Suppressor macrophage treated with lipopolysaccharide for 4 hours (primary cell): ENCODE measurements at regions not wholly inside any gene's neighbourhood (a gene's known extent, or its start where the extent isn't known, plus 50 kb on each side); places are given as distances from the start of the nearest gene placed in this dataset.
"Not testable (repeated sequence)": the region's sequence is repeated elsewhere in the genome, so short reads cannot be mapped to it uniquely, and the experiment has no call there.

ENCODE experiments used
- DNase-seq: peaks from one replicate; pipeline ENCODE4 v3.0.0-alpha.2; 2020

GRCh38 chr1:182192215-182192614, 130.7 kb upstream of the ZNF648 start:
- no peak for DNase-seq

GRCh38 chr1:182191381-182192115, 130.0 kb upstream of the ZNF648 start:
- DNase-seq: no peak

GRCh38 chr1:182189535-182190066, 128.1 kb upstream of the ZNF648 start:
- no peak for DNase-seq

- DNase-seq: no peak
Observed at GRCh38 chr1:182186757-182187146, 125.2 kb upstream of the ZNF648 start.

- DNase-seq: no peak
Observed at GRCh38 chr1:182185842-182186756, 124.6 kb upstream of the ZNF648 start.

- peak; percentile 67 for DNase-seq
Observed at GRCh38 chr1:182185136-182185535, 123.6 kb upstream of the ZNF648 start.

GRCh38 chr1:182183606-182184005, 122.1 kb upstream of the ZNF648 start:
- DNase-seq: no peak

- no peak for DNase-seq
Observed at GRCh38 chr1:182182311-182182710, 120.8 kb upstream of the ZNF648 start.

GRCh38 chr1:182181167-182181572, 119.7 kb upstream of the ZNF648 start:
- DNase-seq: no peak

- DNase-seq: peak; percentile 92
Observed at GRCh38 chr1:182175361-182175931, 113.9 kb upstream of the ZNF648 start.

- DNase-seq: no peak
Observed at GRCh38 chr1:182174513-182174855, 113.0 kb upstream of the ZNF648 start.

GRCh38 chr1:182173808-182174512, 112.4 kb upstream of the ZNF648 start:
- no peak for DNase-seq

- no peak for DNase-seq
Observed at GRCh38 chr1:182172699-182173098, 111.2 kb upstream of the ZNF648 start.

- peak; percentile 89 for DNase-seq
Observed at GRCh38 chr1:182170891-182171461, 109.5 kb upstream of the ZNF648 start.

- peak; percentile 69 for DNase-seq
Observed at GRCh38 chr1:182169203-182169602, 107.7 kb upstream of the ZNF648 start.

GRCh38 chr1:182166750-182167149, 105.2 kb upstream of the ZNF648 start:
- no peak for DNase-seq

- no peak for DNase-seq
Observed at GRCh38 chr1:182166321-182166720, 104.8 kb upstream of the ZNF648 start.

- DNase-seq: no peak
Observed at GRCh38 chr1:182164273-182164672, 102.8 kb upstream of the ZNF648 start.

- no peak for DNase-seq
Observed at GRCh38 chr1:182163821-182164223, 102.3 kb upstream of the ZNF648 start.

GRCh38 chr1:182159443-182159842, 97.9 kb upstream of the ZNF648 start:
- DNase-seq: no peak

- no peak for DNase-seq
Observed at GRCh38 chr1:182157187-182157586, 95.7 kb upstream of the ZNF648 start.

- not testable (repeated sequence) for DNase-seq
Observed at GRCh38 chr1:182154425-182154824, 92.9 kb upstream of the ZNF648 start.
